ENCODE measurements at regions not wholly inside any gene's neighbourhood (a gene's known extent, or its start where the extent isn't known, plus 50 kb on each side); places are given as distances from the start of the nearest gene placed in this dataset.

DNA sequence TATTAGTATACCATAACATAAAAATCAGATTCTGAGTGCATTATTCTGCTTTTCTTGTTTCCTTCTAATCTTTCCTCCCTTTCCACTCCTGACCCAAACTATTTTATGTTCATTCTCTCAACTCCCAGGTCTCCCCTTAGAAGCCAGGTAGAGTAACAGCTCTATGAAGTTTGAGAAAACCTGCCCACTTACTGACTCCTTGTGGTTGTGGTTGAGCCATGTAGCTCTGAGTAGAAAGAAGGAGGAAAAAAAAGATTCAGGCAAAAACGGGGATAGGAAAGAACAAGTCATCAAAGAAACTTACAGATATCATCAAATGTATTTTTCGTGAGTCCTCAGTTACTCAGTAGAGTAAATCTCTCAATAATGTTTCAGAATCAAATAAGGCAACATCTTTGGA lies 216.7 kb downstream of the PMP22 start:
- intact Hi-C loops (cut with DNase I; ENCODE audit: low total_unique reads): no loop called here
- H3K4me3 ChIP-seq (ENCODE audit: low read depth, poor library complexity, severe bottlenecking): no peak overlapping the region
- no peak for TF ChIP-seq POLR2A (IDR thresholded peaks at IDR 0.05)
- no peak for TF ChIP-seq CTCF (IDR thresholded peaks at IDR 0.05)
- 35 to 40% methylated on average over 2 of the region's 2 CpGs for WGBS, 2 donors
- DNase-seq (ENCODE audit: low spot score in 2 of 2): no peak

DNA sequence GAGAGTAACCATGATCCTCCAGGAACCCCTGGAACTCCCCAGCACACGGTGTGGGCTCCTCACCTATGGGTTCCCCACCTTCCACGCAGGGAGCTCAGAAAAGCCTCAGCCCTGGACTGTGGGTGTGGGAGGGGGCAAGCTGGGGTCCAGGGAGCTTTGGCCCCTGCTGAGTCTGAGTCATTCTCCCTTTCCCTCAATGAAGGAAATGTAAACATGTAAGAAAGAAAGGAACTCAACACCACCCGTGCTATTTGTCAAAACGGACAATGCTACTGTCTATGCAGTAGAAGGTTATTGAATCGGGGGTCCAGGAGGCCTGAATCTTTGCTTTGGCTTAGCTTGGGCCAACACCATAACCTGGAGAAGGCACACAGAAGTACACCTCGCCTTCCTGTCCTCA lies 222.8 kb downstream of the PMP22 start:
- no peak for TF ChIP-seq POLR2A (IDR thresholded peaks at IDR 0.05)
- TF ChIP-seq CTCF (IDR thresholded peaks at IDR 0.05): no peak
- DNase-seq (ENCODE audit: low spot score in 2 of 2): no peak
- WGBS, 2 donors: 85 to 88% methylated on average over 6 of the region's 6 CpGs
- intact Hi-C loops (cut with DNase I; ENCODE audit: low total_unique reads): no loop called here
- no peak overlapping the region for H3K4me3 ChIP-seq (ENCODE audit: low read depth, poor library complexity, severe bottlenecking)

DNA sequence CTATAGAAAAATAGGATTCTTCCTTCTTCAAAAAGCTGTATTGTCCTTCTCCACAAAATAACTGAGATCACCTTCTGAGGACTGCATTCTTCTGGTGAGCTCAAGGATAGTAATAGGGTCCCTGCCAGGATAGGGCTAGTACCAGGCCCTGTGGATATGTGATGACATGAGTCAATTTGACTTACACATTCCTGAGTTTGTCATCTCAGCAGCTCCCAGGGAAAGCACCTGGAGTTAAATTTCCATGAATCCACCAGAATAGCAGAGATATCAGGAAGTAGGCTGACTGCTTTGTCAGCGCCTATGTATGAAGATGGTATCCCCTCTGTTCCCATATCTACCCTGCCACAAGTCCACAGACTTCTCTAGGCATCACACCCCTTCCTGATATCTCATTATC lies 225.8 kb downstream of the PMP22 start:
- no peak overlapping the region for H3K4me3 ChIP-seq (ENCODE audit: low read depth, poor library complexity, severe bottlenecking)
- DNase-seq (ENCODE audit: low spot score in 2 of 2): no peak
- intact Hi-C loops (cut with DNase I; ENCODE audit: low total_unique reads): no loop called here
- no peak for TF ChIP-seq POLR2A (IDR thresholded peaks at IDR 0.05)
- no peak for TF ChIP-seq CTCF (IDR thresholded peaks at IDR 0.05)
- WGBS, 2 donors: 68 to 89% methylated on average over 1 of the region's 1 CpG

DNA sequence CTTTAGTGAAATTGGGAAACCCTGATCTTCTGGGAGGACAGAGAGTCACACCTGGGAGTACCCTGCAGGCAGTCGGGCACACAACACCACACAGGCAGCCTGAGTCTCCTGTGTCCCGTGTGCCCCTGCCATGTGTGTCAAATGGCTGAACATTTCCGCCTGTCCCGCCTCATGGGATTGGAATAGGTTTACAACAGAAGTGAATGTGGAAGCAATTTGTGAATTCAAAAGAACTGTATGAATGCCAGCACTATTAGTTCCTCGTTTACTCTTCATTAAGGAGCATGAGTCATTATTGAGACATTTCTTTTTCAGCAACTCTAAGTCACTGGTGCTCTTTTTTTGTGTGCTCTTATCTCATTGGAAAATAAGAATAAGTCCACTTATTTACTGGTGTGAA lies 226.5 kb downstream of the PMP22 start:
- intact Hi-C loops (cut with DNase I; ENCODE audit: low total_unique reads): no loop called here
- TF ChIP-seq POLR2A (IDR thresholded peaks at IDR 0.05) (no peak), CTCF (IDR thresholded peaks at IDR 0.05) (no peak)
- 14 to 27% methylated on average over 5 of the region's 5 CpGs for WGBS, 2 donors
- H3K4me3 ChIP-seq (ENCODE audit: low read depth, poor library complexity, severe bottlenecking): no peak overlapping the region
- no peak for DNase-seq (ENCODE audit: low spot score in 2 of 2)

- DNase-seq (ENCODE audit: low spot score in 2 of 2): no peak
- TF ChIP-seq POLR2A (IDR thresholded peaks at IDR 0.05) (no peak), CTCF (IDR thresholded peaks at IDR 0.05) (no peak)
- intact Hi-C loops (cut with DNase I; ENCODE audit: low total_unique reads): no loop called here
- 72 to 78% methylated on average over 7 to 8 of the region's 8 CpGs for WGBS, 2 donors
- no peak overlapping the region for H3K4me3 ChIP-seq (ENCODE audit: low read depth, poor library complexity, severe bottlenecking)
Measured at GRCh38 chr17:15036238-15036637, 228.9 kb downstream of the PMP22 start.

GRCh38 chr17:15031975-15032374 lies 233.2 kb downstream of the PMP22 start:
- no peak for DNase-seq (ENCODE audit: low spot score in 2 of 2)
- WGBS, 2 donors: 64 to 73% methylated on average over 3 of the region's 3 CpGs
- H3K4me3 ChIP-seq (ENCODE audit: low read depth, poor library complexity, severe bottlenecking): no peak overlapping the region
- intact Hi-C loops (cut with DNase I; ENCODE audit: low total_unique reads): no loop called here
- TF ChIP-seq POLR2A (IDR thresholded peaks at IDR 0.05): no peak
- TF ChIP-seq CTCF (IDR thresholded peaks at IDR 0.05): no peak
